SK-N-SH treated with all-trans-retinoic acid at 6 μM for 48 hours (cell line): ENCODE measurements at regions not wholly inside any gene's neighbourhood (a gene's known extent, or its start where the extent isn't known, plus 50 kb on each side); places are given as distances from the start of the nearest gene placed in this dataset.

Source experiments
- ATAC-seq: fragments of 200-7000 bp; cut with Tn5 transposase; 3 replicates; pipeline ENCODE4 v1.9.1; 2020; ENCODE audit warnings: mild to moderate bottlenecking, moderate library complexity
- ARNTL ChIP-seq: fragments of 450-650 bp; formaldehyde crosslinking; IDR thresholded peaks from 2 replicates; pipeline ENCODE4 v1.5.0; 2020; ENCODE audit warnings: low read depth, mild to moderate bottlenecking, moderate library complexity, borderline replicate concordance
- BACH2 ChIP-seq: fragments of 250-450 bp; sonication (Bioruptor Pico); IDR thresholded peaks from 2 replicates; pipeline ENCODE4 v1.9.0; 2021; ENCODE audit warnings: mild to moderate bottlenecking, borderline replicate concordance
- CSDC2 ChIP-seq: fragments of 250-450 bp; sonication (Bioruptor Pico); IDR thresholded peaks from 2 replicates; pipeline ENCODE4 v1.5.0; 2020; ENCODE audit warnings: mild to moderate bottlenecking, moderate library complexity
- CSRNP3 ChIP-seq: fragments of 250-450 bp; sonication (Bioruptor Pico); IDR thresholded peaks from 2 replicates; pipeline ENCODE4 v1.5.1; 2021; ENCODE audit warnings: mild to moderate bottlenecking, moderate library complexity
- ESRRG ChIP-seq: fragments of 250-450 bp; sonication (Bioruptor Pico); IDR thresholded peaks from 2 replicates; pipeline ENCODE4 v1.6.1; 2021; ENCODE audit warnings: mild to moderate bottlenecking
- GLIS3 ChIP-seq: fragments of 250-450 bp; sonication (Bioruptor Pico); IDR thresholded peaks from 2 replicates; pipeline ENCODE4 v1.5.0; 2020; ENCODE audit warnings: mild to moderate bottlenecking, moderate library complexity
- ISL1 ChIP-seq: fragments of 250-450 bp; sonication (Bioruptor Pico); IDR thresholded peaks from 2 replicates; pipeline ENCODE4 v2.1.2; 2022; ENCODE audit warnings: mild to moderate bottlenecking, moderate library complexity
- OSR1 ChIP-seq: fragments of 250-450 bp; sonication (Bioruptor Pico); IDR thresholded peaks from 2 replicates; pipeline ENCODE4 v1.8.0; 2022; ENCODE audit warnings: moderate library complexity, mild to moderate bottlenecking, inconsistent platforms
- PATZ1 ChIP-seq: fragments of 250-450 bp; sonication (Bioruptor Pico); IDR thresholded peaks from 2 replicates; pipeline ENCODE4 v1.8.0; 2020; ENCODE audit warnings: mild to moderate bottlenecking, moderate library complexity, borderline replicate concordance
- POU6F1 ChIP-seq: fragments of 250-450 bp; sonication (Bioruptor Pico); IDR thresholded peaks from 2 replicates; pipeline ENCODE4 v1.8.0; 2021; ENCODE audit warnings: low read depth, mild to moderate bottlenecking, moderate library complexity, borderline replicate concordance
- PPARA ChIP-seq: fragments of 250-450 bp; sonication (Bioruptor Pico); IDR thresholded peaks from 2 replicates; pipeline ENCODE4 v1.5.0; 2020; ENCODE audit warnings: mild to moderate bottlenecking, borderline replicate concordance
- RARB ChIP-seq: fragments of 250-450 bp; sonication (Bioruptor Pico); IDR thresholded peaks from 2 replicates; pipeline ENCODE4 v1.8.0; 2021; ENCODE audit warnings: mild to moderate bottlenecking, moderate library complexity
- SNAI2 ChIP-seq: fragments of 250-450 bp; sonication (Bioruptor Pico); IDR thresholded peaks from 2 replicates; pipeline ENCODE4 v1.5.0; 2020; ENCODE audit warnings: mild to moderate bottlenecking, moderate library complexity
- TCF4 ChIP-seq: fragments of 250-450 bp; sonication (Bioruptor Pico); IDR thresholded peaks from 2 replicates; pipeline ENCODE4 v1.8.0; 2021; ENCODE audit warnings: mild to moderate bottlenecking, moderate library complexity, borderline replicate concordance
- TOX ChIP-seq: fragments of 250-450 bp; sonication (Bioruptor Pico); IDR thresholded peaks from 2 replicates; pipeline ENCODE4 v1.8.0; 2021; ENCODE audit warnings: mild to moderate bottlenecking, moderate library complexity, borderline replicate concordance
- TSHZ2 ChIP-seq: fragments of 250-450 bp; sonication (Bioruptor Pico); IDR thresholded peaks from 2 replicates; pipeline ENCODE4 v1.5.0; 2020; ENCODE audit warnings: mild to moderate bottlenecking, moderate library complexity
- ZC3H10 ChIP-seq: fragments of 250-450 bp; sonication (Bioruptor Pico); IDR thresholded peaks from 2 replicates; pipeline ENCODE4 v1.5.1; 2021; ENCODE audit warnings: mild to moderate bottlenecking, moderate library complexity
- ZFP3 ChIP-seq: fragments of 250-450 bp; sonication (Bioruptor Pico); IDR thresholded peaks from 2 replicates; pipeline ENCODE4 v1.5.0; 2020; ENCODE audit warnings: mild to moderate bottlenecking, moderate library complexity
- ZFP30 ChIP-seq: fragments of 450-650 bp; formaldehyde crosslinking; IDR thresholded peaks from 2 replicates; pipeline ENCODE4 v1.5.0; 2022; ENCODE audit warnings: mild to moderate bottlenecking, moderate library complexity
- ZNF565 ChIP-seq: fragments of 450-650 bp; formaldehyde crosslinking; conservative IDR thresholded peaks from 2 replicates; pipeline ENCODE4 v1.5.0; 2020; ENCODE audit warnings: low read depth, mild to moderate bottlenecking, moderate library complexity
- ZNF70 ChIP-seq: fragments of 450-650 bp; formaldehyde crosslinking; IDR thresholded peaks from 2 replicates; pipeline ENCODE4 v1.5.0; 2020; ENCODE audit warnings: mild to moderate bottlenecking, moderate library complexity
- ZNF8 ChIP-seq: fragments of 450-650 bp; formaldehyde crosslinking; IDR thresholded peaks from 2 replicates; pipeline ENCODE4 v1.5.0; 2020; ENCODE audit warnings: mild to moderate bottlenecking, moderate library complexity

GRCh38 chr1:22248746-22249145 lies 105.8 kb upstream of the WNT4 start (continued):
- TF ChIP-seq ISL1 (CRISPR knock-in tag): no peak
- no peak for TF ChIP-seq OSR1 (CRISPR knock-in tag)
- TF ChIP-seq SNAI2: no peak
- TF ChIP-seq ESRRG: no peak
- no peak for TF ChIP-seq ZNF70 (CRISPR knock-in tag)
- no peak for TF ChIP-seq ZNF565 (CRISPR knock-in tag)
- TF ChIP-seq BACH2 (CRISPR knock-in tag): no peak
- TF ChIP-seq RARB (CRISPR knock-in tag): no peak
- TF ChIP-seq ARNTL (CRISPR knock-in tag): no peak
- no peak for TF ChIP-seq TCF4 (CRISPR knock-in tag)
- no peak for TF ChIP-seq GLIS3 (CRISPR knock-in tag)

GRCh38 chr1:22249928-22250680 lies 107.2 kb upstream of the WNT4 start:
- ATAC-seq: no peak
- TF ChIP-seq TSHZ2 (CRISPR knock-in tag): no peak
- TF ChIP-seq PPARA (CRISPR knock-in tag): no peak
- TF ChIP-seq TCF4 (CRISPR knock-in tag): no peak
- TF ChIP-seq ZNF70 (CRISPR knock-in tag): no peak
- no peak for TF ChIP-seq RARB (CRISPR knock-in tag)
- TF ChIP-seq BACH2 (CRISPR knock-in tag): no peak
- no peak for TF ChIP-seq OSR1 (CRISPR knock-in tag)
- TF ChIP-seq ZNF565 (CRISPR knock-in tag): no peak
- TF ChIP-seq ARNTL (CRISPR knock-in tag): no peak
- TF ChIP-seq GLIS3 (CRISPR knock-in tag): no peak
- TF ChIP-seq TOX (CRISPR knock-in tag): no peak
- TF ChIP-seq CSRNP3 (CRISPR knock-in tag): no peak
- no peak for TF ChIP-seq ZFP3 (CRISPR knock-in tag)
- TF ChIP-seq ZNF8 (CRISPR knock-in tag): no peak
- TF ChIP-seq ISL1 (CRISPR knock-in tag): no peak

GRCh38 chr1:22250724-22251123 lies 107.8 kb upstream of the WNT4 start:
- no peak for ATAC-seq
- no peak for TF ChIP-seq RARB (CRISPR knock-in tag)
- TF ChIP-seq ESRRG: no peak
- no peak for TF ChIP-seq ISL1 (CRISPR knock-in tag)
- no peak for TF ChIP-seq ARNTL (CRISPR knock-in tag)
- TF ChIP-seq CSRNP3 (CRISPR knock-in tag): no peak
- no peak for TF ChIP-seq ZNF8 (CRISPR knock-in tag)

- ATAC-seq: no peak
- TF ChIP-seq TCF4 (CRISPR knock-in tag) (no peak), ISL1 (CRISPR knock-in tag) (no peak), ZFP30 (CRISPR knock-in tag) (no peak), SNAI2 (no peak), ZFP3 (CRISPR knock-in tag) (no peak), CSDC2 (no peak), ZC3H10 (CRISPR knock-in tag) (no peak), PPARA (CRISPR knock-in tag) (no peak), ZNF8 (CRISPR knock-in tag) (no peak), TOX (CRISPR knock-in tag) (no peak), POU6F1 (no peak), ZNF565 (CRISPR knock-in tag) (no peak), PATZ1 (CRISPR knock-in tag) (no peak), OSR1 (CRISPR knock-in tag) (no peak), ARNTL (CRISPR knock-in tag) (no peak), BACH2 (CRISPR knock-in tag) (no peak)
Observed at GRCh38 chr1:22252251-22252650, 109.4 kb upstream of the WNT4 start.
